DMS53 (cell line): ENCODE measurements at regions not wholly inside any gene's neighbourhood (a gene's known extent, or its start where the extent isn't known, plus 50 kb on each side); places are given as distances from the start of the nearest gene placed in this dataset.
A peak's percentile ranks its signal among the peaks of the same experiment; 100 is the strongest.

ENCODE experiments used
- DNase-seq: peaks from one replicate; lab custom pipeline; 2025; lab: John Stamatoyannopoulos, UW

- DNase-seq, result no peak
These were observed 102.1 kb upstream of the TLE3 start for GRCh38 chr15:70199540-70200410.

- DNase-seq, result no peak
These were observed 101.4 kb upstream of the TLE3 start for GRCh38 chr15:70199124-70199482.

DNA sequence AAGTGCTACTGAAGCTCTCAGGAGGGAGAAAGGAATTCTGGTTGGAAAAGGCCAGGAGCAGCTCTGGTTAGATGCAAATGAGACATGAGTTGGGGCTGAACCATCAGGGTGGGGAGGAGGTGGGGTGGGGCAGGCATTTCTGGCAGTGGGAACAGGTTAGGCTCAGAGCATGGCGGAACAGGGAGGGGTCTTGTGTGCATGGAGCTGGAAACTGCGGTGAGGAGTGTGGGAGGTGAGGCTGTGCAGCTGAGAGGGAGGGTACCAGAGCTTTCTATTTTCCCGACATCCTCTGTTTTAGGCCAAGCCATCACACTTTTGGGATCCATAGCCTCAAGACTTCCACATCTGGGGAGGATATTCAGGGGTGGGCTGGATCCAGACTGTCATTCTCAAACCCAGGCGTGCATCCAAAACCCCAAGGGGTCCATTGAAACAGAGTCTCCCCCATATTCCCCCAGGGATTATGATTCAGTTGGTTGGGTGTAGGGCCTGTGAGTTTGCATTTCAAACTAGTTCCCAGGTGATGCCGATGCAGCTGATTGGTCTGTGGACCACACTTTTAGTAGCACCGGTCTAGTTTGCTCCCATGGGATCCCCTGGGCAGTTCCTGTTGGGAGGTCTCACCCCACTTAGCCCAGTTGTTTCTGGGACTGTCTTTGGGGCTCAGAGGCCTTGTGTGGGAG, 100.9 kb upstream of the TLE3 start:
- DNase-seq, result no peak

DNA sequence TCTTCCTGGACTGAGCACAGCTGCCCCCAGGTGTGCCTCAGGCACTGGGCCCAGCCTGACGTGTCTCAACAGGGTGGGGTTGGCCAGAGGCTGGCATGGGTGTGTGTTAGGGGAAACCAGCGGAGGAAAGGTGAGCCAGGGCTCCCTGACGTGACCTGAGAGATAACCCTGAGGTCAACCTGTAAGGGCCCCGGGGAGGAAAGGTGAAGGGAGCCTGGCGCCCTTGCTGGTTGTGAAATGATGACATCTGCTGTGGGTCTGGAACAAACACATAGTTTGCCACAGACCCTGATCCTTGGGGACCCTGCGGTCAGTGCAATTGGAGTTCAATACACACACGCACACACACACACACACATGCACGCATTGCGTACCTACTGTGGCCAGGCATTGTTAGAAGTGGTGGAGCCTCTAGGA, 100.2 kb upstream of the TLE3 start:
- DNase-seq, result no peak

- DNase-seq, result peak; percentile 20
These were observed 99.7 kb upstream of the TLE3 start for GRCh38 chr15:70197318-70197944.

- DNase-seq, result peak; percentile 96
These were observed 98.9 kb upstream of the TLE3 start for GRCh38 chr15:70196372-70197316.

DNA sequence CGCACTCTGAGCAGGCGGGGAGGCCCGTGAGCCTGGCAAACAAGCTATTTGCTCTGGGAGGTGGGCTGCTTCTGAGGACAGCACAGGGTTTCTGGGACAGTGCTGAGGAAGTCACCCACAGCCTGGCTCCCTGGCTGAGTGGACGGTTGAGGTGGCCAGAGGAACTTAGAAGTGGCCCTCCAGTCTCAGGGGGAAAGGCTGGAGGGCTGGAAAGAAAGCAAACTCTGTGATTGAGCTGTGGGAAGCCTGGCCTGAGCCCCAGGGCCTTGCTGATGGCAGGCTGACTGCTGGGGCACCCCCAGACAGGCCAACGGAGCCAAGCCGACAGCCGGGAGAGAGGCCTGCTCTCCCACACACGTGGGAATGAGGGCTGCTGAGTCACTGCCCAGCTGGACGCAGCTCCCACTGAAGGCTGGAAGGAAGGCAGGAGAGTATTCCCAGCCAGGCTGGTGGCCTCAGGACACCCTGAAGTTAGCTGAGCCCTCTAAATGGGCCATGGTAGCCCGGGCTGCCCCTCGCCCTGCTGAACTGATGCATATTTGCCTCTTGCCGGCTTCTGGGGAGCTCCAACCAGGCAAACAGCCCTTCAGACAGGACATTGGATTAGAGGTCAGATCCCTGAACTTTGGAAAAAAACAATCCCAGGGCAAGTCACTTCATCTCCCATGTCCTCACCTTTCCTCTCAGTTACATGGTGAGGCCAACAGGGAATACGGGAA, 98.0 kb upstream of the TLE3 start:
- DNase-seq, result peak; percentile 54

DNA sequence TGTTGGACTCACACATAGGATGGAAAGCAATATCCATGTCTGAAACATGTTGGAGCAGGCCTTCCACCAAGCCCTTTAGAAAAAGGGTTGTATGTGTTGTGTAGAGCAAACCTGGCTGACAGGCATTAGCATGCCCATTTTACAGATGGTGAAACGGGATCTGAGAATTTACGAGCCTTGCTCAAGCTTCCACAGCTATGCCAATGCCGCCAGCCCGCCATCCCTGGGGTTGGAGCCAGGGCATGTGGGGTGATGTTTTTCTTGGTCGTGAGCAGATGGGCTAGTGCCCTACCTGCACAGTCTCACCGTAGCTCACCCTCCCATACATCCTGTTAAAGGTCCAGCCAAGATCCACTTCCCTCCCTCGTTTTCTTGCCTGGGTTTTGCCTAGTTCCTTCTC, 97.5 kb upstream of the TLE3 start:
- DNase-seq, result no peak

- no peak for DNase-seq
These were observed 96.5 kb upstream of the TLE3 start for GRCh38 chr15:70194266-70194665.

DNA sequence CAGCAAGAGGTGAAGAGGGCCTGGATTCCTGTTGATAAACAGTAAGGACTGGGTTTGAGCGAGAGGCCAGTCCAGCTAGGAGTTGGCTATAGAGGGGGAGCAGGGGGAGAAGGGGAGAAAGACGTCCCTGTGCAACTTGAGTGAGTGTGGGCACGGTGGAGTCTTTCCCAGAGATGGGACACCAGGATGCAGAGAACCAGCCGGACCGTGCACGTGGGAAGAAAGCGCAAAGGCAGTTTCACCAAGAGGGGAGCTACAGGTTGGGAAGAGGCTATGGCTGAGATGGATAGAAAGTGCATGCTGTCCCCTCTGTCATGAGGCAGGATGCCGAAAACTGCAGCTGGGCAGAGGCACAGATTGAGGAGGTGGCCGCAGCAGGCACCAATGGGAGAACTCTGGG, 96.0 kb upstream of the TLE3 start:
- DNase-seq, result no peak

DNA sequence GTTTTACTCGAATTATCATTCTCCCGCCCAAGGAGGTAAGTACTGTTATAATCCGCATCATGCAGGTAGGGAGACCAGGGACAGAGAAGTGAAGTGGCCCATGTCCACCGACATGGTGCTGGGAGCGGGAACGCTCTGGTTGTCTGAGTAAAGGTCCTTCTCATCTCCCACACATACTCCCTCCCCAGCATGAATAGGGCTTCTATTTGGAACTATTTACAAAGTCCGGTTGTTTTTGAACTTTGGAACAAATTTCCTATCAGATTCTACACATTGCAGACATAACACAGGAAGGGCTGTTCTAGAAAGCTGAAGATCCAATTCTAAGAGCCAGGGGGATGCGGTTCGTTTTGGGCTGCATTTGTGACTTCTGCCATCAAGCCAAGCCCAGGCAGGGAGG, 94.8 kb upstream of the TLE3 start:
- no peak for DNase-seq

DNA sequence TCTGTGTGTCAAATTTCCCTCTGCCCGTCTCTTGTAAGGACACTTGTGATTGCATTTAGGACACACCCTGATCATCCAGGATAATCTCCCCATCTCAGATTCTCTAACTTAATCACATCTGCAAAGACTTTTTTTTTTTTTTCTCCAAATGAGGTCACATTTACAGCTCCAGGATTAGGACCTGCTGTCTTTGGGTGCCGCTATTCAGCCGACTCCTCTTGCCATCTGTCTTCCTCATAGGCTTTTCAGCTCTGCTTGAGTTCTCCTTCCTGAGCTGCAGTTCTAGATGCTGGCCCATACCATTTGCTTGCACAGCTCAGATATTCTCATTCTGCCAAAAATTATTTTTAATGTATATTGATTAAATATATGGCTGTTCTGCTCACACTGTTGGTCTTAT, 94.3 kb upstream of the TLE3 start:
- DNase-seq, result no peak

- no peak for DNase-seq
These were observed 93.2 kb upstream of the TLE3 start for GRCh38 chr15:70190965-70191364.

- no peak for DNase-seq
These were observed 92.3 kb upstream of the TLE3 start for GRCh38 chr15:70189826-70190695.

GRCh38 chr15:70188286-70188685, 90.6 kb upstream of the TLE3 start:
- DNase-seq, result peak; percentile 12

DNA sequence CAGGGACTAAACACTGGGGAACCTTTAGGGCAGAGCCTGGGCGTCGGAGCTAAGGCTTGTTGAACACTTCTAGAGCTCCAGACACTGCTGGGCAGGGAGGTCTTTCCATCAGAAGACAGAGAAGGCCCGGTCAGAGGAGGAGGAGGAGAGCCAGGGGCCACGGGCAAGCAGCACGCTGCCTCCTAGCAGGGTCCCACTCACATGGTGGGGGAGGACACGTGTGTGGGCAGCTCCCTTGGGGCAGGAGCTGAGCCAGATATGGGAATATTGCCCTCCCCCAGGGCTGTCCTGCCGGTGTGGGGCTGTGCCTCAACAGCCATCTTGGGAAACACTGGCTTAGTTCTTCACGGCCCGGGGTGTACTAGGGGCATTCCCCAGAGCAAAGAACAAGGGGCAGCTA, 89.6 kb upstream of the TLE3 start:
- no peak for DNase-seq

DNA sequence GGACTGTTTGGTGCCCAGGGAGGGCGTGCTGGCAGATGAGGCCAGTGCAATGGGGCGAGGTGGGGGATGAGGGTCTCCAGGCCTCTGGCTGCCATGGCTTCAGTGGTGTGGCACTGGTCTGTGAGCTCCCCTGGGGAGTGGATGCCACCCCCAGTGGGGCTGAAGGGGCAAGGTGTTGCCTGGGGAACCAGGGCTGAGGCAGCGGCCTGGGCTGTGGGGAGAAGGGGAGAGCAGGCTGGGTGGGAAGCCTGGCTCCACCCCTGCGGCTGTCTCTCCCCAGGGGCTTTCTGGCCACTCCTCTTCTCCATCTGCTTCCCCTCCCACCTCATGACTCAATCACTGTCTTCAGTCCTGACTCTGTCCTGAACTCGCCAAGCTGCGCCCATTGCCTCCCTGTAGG, 88.4 kb upstream of the TLE3 start:
- no peak for DNase-seq

DNA sequence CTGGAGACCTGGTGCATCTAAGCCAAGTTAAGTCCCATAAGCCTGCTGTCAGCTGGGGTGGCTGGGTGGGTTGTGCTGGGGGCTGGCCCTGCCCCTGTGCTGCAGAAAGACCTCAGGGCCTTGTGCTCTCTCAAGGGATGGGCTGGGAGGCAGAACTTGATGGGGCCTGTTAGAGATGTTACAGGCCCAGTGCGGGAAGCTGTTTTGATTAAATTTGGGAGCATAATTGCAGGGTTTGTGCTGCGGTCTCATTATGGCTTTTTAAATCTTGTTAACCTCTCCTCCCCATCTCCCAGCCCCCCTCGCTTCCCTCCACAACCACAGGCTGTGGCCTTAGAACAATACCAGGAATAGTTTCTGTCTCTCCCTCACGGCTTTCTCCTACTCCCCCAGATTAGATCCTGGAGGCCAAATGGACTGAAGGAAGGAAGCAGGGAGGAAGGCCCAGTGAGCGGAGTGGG, 87.6 kb upstream of the TLE3 start:
- no peak for DNase-seq

GRCh38 chr15:70182858-70183695, 85.4 kb upstream of the TLE3 start:
- peak; percentile 8 for DNase-seq
